ENCODE measurements at regions not wholly inside any gene's neighbourhood (a gene's known extent, or its start where the extent isn't known, plus 50 kb on each side); places are given as distances from the start of the nearest gene placed in this dataset.

DNA sequence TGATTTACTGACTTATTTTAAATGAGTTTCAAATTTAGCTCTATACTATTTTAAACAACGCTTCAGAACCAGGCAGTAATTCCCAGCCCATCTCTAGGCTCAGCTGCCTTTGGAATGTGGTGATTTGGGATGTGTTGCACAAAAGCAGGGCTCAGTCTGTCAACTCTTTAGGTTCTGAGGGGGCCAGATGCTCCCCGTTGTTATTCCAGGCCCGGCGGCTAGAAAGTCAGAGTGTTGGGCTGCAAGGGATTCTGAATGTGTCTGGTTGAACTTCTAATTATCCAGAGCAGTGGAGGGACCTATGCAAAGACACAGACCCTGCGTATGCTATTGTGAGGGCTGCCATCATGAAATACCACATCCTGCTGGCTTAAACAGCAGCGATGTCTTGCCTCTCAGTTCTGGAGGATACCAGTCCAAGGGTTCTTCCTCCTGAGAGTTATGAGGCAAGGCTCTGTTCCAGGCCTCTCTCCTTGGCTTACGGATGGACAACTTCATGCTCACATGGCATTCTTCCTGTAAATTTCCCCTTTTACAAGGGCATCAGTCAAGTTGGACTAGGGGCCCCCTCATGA is 123.2 kb upstream of the TRIM2 start:
- TF ChIP-seq, protein P1, sequence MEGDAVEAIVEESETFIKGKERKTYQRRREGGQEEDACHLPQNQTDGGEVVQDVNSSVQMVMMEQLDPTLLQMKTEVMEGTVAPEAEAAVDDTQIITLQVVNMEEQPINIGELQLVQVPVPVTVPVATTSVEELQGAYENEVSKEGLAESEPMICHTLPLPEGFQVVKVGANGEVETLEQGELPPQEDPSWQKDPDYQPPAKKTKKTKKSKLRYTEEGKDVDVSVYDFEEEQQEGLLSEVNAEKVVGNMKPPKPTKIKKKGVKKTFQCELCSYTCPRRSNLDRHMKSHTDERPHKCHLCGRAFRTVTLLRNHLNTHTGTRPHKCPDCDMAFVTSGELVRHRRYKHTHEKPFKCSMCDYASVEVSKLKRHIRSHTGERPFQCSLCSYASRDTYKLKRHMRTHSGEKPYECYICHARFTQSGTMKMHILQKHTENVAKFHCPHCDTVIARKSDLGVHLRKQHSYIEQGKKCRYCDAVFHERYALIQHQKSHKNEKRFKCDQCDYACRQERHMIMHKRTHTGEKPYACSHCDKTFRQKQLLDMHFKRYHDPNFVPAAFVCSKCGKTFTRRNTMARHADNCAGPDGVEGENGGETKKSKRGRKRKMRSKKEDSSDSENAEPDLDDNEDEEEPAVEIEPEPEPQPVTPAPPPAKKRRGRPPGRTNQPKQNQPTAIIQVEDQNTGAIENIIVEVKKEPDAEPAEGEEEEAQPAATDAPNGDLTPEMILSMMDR (IDR thresholded peaks at IDR 0.05): no peak
- TF ChIP-seq POLR2AphosphoS5 (IDR thresholded peaks at IDR 0.05) (no peak), POLR2A (IDR thresholded peaks at IDR 0.05) (no peak)
